T-helper 22 cell (primary cell): ENCODE measurements at regions not wholly inside any gene's neighbourhood (a gene's known extent, or its start where the extent isn't known, plus 50 kb on each side); places are given as distances from the start of the nearest gene placed in this dataset.

ENCODE experiments used
- DNase-seq: peaks from one replicate; pipeline ENCODE4 v3.0.0-alpha.2; 2020; ENCODE audit warnings: low read depth

- no peak for DNase-seq
Measured at GRCh38 chr1:239732770-239733169, 346.4 kb downstream of the CHRM3 start.

- no peak for DNase-seq
Measured at GRCh38 chr1:239733995-239734394, 347.6 kb downstream of the CHRM3 start.

- DNase-seq, result no peak
Measured at GRCh38 chr1:239735111-239735510, 348.7 kb downstream of the CHRM3 start.

- no peak for DNase-seq
Measured at GRCh38 chr1:239736479-239736878, 350.1 kb downstream of the CHRM3 start.

- no peak for DNase-seq
Measured at GRCh38 chr1:239739375-239739774, 352.3 kb upstream of the FMN2 start.

GRCh38 chr1:239739919-239740318 lies 351.8 kb upstream of the FMN2 start:
- DNase-seq, result no peak

- no peak for DNase-seq
Measured at GRCh38 chr1:239742416-239743109, 349.1 kb upstream of the FMN2 start.

GRCh38 chr1:239744851-239745250 lies 346.8 kb upstream of the FMN2 start:
- DNase-seq, result no peak

- no peak for DNase-seq
Measured at GRCh38 chr1:239755107-239755912, 336.4 kb upstream of the FMN2 start.

GRCh38 chr1:239757716-239758115 lies 334.0 kb upstream of the FMN2 start:
- no peak for DNase-seq

- no peak for DNase-seq
Measured at GRCh38 chr1:239758756-239759155, 332.9 kb upstream of the FMN2 start.

GRCh38 chr1:239761509-239761908 lies 330.2 kb upstream of the FMN2 start:
- DNase-seq, result no peak

- DNase-seq, result no peak
Measured at GRCh38 chr1:239763850-239764249, 327.8 kb upstream of the FMN2 start.

- DNase-seq, result no peak
Measured at GRCh38 chr1:239764546-239764945, 327.1 kb upstream of the FMN2 start.

- no peak for DNase-seq
Measured at GRCh38 chr1:239765163-239765562, 326.5 kb upstream of the FMN2 start.

GRCh38 chr1:239771550-239771949 lies 320.1 kb upstream of the FMN2 start:
- DNase-seq, result no peak

- no peak for DNase-seq
Measured at GRCh38 chr1:239772446-239772845, 319.2 kb upstream of the FMN2 start.

GRCh38 chr1:239775466-239775865 lies 316.2 kb upstream of the FMN2 start:
- no peak for DNase-seq

- DNase-seq, result no peak
Measured at GRCh38 chr1:239778208-239778813, 313.4 kb upstream of the FMN2 start.

- DNase-seq, result no peak
Measured at GRCh38 chr1:239779962-239780361, 311.7 kb upstream of the FMN2 start.

- no peak for DNase-seq
Measured at GRCh38 chr1:239784896-239785295, 306.8 kb upstream of the FMN2 start.

- no peak for DNase-seq
Measured at GRCh38 chr1:239785576-239785975, 306.1 kb upstream of the FMN2 start.

- no peak for DNase-seq
Measured at GRCh38 chr1:239786464-239786863, 305.2 kb upstream of the FMN2 start.
